H1 (cell line): ENCODE measurements at regions not wholly inside any gene's neighbourhood (a gene's known extent, or its start where the extent isn't known, plus 50 kb on each side); places are given as distances from the start of the nearest gene placed in this dataset.

Source experiments
- CTCF ChIA-PET: fragments of 300-600 bp; sonication (Branson Sonifier 250); formaldehyde crosslinking; loops from one replicate; lab custom pipeline; 2021; ENCODE audit not compliant: partially characterized antibody; lab: Charles Lee
- POLR2A ChIA-PET: fragments of 300-600 bp; sonication (Branson Sonifier 250); formaldehyde crosslinking; loops from one replicate; lab custom pipeline; 2021; ENCODE audit warnings: inconsistent platforms; ENCODE audit not compliant: partially characterized antibody; lab: Charles Lee
- DNase-seq, 2 experiments: peaks; one replicate each; pipeline versions ENCODE4 v3.0.0 to v3.0.0-alpha.2; 2010 to 2022; ENCODE audit warnings: low spot score in 2 of 2, low read depth in 1 of 2, mixed read lengths in 1 of 2
- FAIRE-seq: peaks from 2 replicates; lab custom pipeline; 2011; peaks lifted over from hg19 to GRCh38; lab: Jason Lieb, UNC
- H2AFZ ChIP-seq: 2 replicates; pipeline ENCODE4 v1.8.1; 2012; ENCODE audit warnings: low read length, inconsistent platforms
- H2AK5ac ChIP-seq: 2 replicates; pipeline ENCODE4 v1.6.1; 2013; ENCODE audit warnings: low read depth, low read length
- H2BK120ac ChIP-seq: replicated peaks from 2 replicates; pipeline ENCODE3; 2013; ENCODE audit warnings: low read depth, low read length, inconsistent platforms
- H2BK12ac ChIP-seq: 2 replicates; pipeline ENCODE4 v1.6.1; 2013; ENCODE audit warnings: low read depth, low read length
- H2BK15ac ChIP-seq: 2 replicates; pipeline ENCODE4 v1.6.1; 2013; ENCODE audit warnings: low read length
- H2BK20ac ChIP-seq: 2 replicates; pipeline ENCODE4 v1.6.1; 2013; ENCODE audit warnings: low read length
- H2BK5ac ChIP-seq: 2 replicates; pipeline ENCODE4 v1.6.1; 2013; ENCODE audit warnings: low read depth, low read length
- H3K14ac ChIP-seq: 2 replicates; pipeline ENCODE4 v1.6.1; 2013; ENCODE audit warnings: inconsistent platforms; ENCODE audit not compliant: insufficient read length
- H3K18ac ChIP-seq: 2 replicates; pipeline ENCODE4 v1.6.1; 2013; ENCODE audit warnings: low read length; ENCODE audit errors: extremely low read depth
- H3K23ac ChIP-seq: 2 replicates; pipeline ENCODE4 v1.6.1; 2013; ENCODE audit warnings: inconsistent platforms; ENCODE audit not compliant: insufficient read length
- H3K23me2 ChIP-seq: 2 replicates; pipeline ENCODE4 v1.6.1; 2013; ENCODE audit warnings: low read depth, low read length
- H3K27ac ChIP-seq: 2 replicates; pipeline ENCODE4 v1.6.1; 2011; ENCODE audit warnings: low read depth, low read length, inconsistent platforms
- H3K27me3 ChIP-seq, 4 experiments: replicated peaks in 1 of 4; 1 replicate in 1 of 4; 2 replicates in 3 of 4; pipeline versions ENCODE4 v1.6.1 to v1.8.1; 2011 to 2013; ENCODE audit warnings: low read length in 3 of 4, mild to moderate bottlenecking in 3 of 4, inconsistent platforms in 2 of 4, mixed read lengths in 2 of 4, moderate library complexity in 1 of 4; ENCODE audit not compliant: control insufficient read depth in 3 of 4, insufficient read depth in 3 of 4; ENCODE audit errors: extremely low read depth in 1 of 4
- H3K36me3 ChIP-seq, 4 experiments: 2 replicates each; pipeline versions ENCODE4 v1.6.1 to v1.8.1; 2011 to 2013; ENCODE audit warnings: mild to moderate bottlenecking in 4 of 4, low read length in 3 of 4, moderate library complexity in 2 of 4, control low read depth in 1 of 4, inconsistent platforms in 1 of 4; ENCODE audit not compliant: insufficient read depth in 4 of 4, control insufficient read depth in 2 of 4
- H3K4ac ChIP-seq: replicated peaks from 2 replicates; pipeline ENCODE3; 2013; ENCODE audit warnings: low read length, low read depth, mixed read lengths, inconsistent platforms; ENCODE audit not compliant: insufficient read length
- H3K4me1 ChIP-seq, 4 experiments: replicated peaks in 1 of 4; 1 replicate in 1 of 4; 2 replicates in 3 of 4; pipeline versions ENCODE4 v1.6.1 to v1.8.1; 2011 to 2013; ENCODE audit warnings: low read length in 3 of 4, inconsistent platforms in 2 of 4, mixed read lengths in 1 of 4; ENCODE audit not compliant: insufficient read depth in 4 of 4, control insufficient read depth in 3 of 4
- H3K4me2 ChIP-seq, 2 experiments: 2 replicates each; pipeline versions ENCODE4 v1.6.1 to v1.8.1; 2011 to 2013; ENCODE audit warnings: low read depth in 2 of 2, low read length in 2 of 2, control low read depth in 1 of 2, inconsistent platforms in 1 of 2, mild to moderate bottlenecking in 1 of 2; ENCODE audit not compliant: insufficient read depth in 1 of 2
- H3K4me3 ChIP-seq, 4 experiments: fragments of 200-600, 300-600 bp in 1 of 4; sonication (generic), shearing (Covaris generic), sonication (Bioruptor Twin) in 1 of 4; 2 replicates each; pipeline versions ENCODE4 v1.5.1 to v1.8.1; 2011 to 2016; ENCODE audit warnings: low read length in 4 of 4, low read depth in 3 of 4, control low read depth in 2 of 4, inconsistent platforms in 2 of 4, mild to moderate bottlenecking in 2 of 4, mixed read lengths in 1 of 4, moderate library complexity in 1 of 4; ENCODE audit not compliant: insufficient read depth in 2 of 4; ENCODE audit errors: extremely low read depth in 1 of 4
- H3K56ac ChIP-seq: replicated peaks from 2 replicates; pipeline ENCODE3; 2013; ENCODE audit warnings: low read depth, mild to moderate bottlenecking, mixed read lengths, low read length, inconsistent platforms; ENCODE audit not compliant: insufficient read length
- H3K79me1 ChIP-seq: 2 replicates; pipeline ENCODE4 v1.6.1; 2013; ENCODE audit warnings: low read depth, low read length, control low read depth
- H3K79me2 ChIP-seq, 2 experiments: 2 replicates each; pipeline versions ENCODE4 v1.6.1 to v1.8.1; 2012 to 2013; ENCODE audit warnings: low read length in 2 of 2, mild to moderate bottlenecking in 2 of 2, inconsistent platforms in 1 of 2; ENCODE audit not compliant: insufficient read depth in 2 of 2, control insufficient read depth in 1 of 2
- H3K9ac ChIP-seq, 4 experiments: replicated peaks in 1 of 4; 1 replicate in 1 of 4; 2 replicates in 3 of 4; pipeline versions ENCODE4 v1.6.1 to v1.8.1; 2011 to 2013; ENCODE audit warnings: low read depth in 3 of 4, low read length in 3 of 4, control low read depth in 2 of 4, mild to moderate bottlenecking in 2 of 4, moderate library complexity in 2 of 4, inconsistent platforms in 1 of 4; ENCODE audit errors: extremely low read depth in 1 of 4
- H3K9me3 ChIP-seq, 2 experiments: 2 replicates each; pipeline versions ENCODE4 v1.6.1 to v1.8.1; 2012 to 2013; ENCODE audit warnings: mild to moderate bottlenecking in 2 of 2, moderate library complexity in 2 of 2, control low read depth in 1 of 2, inconsistent platforms in 1 of 2, low read depth in 1 of 2, low read length in 1 of 2, mixed read lengths in 1 of 2; ENCODE audit not compliant: insufficient read depth in 2 of 2
- H4K20me1 ChIP-seq, 2 experiments: replicated peaks in 1 of 2; 2 replicates each; pipeline versions ENCODE3 to v1.8.1; 2011 to 2013; ENCODE audit warnings: inconsistent platforms in 2 of 2, low read length in 2 of 2, mild to moderate bottlenecking in 1 of 2; ENCODE audit not compliant: insufficient read depth in 2 of 2, control insufficient read depth in 1 of 2
- H4K5ac ChIP-seq: 2 replicates; pipeline ENCODE4 v1.6.1; 2013; ENCODE audit warnings: low read length, low read depth, mixed read lengths, inconsistent platforms; ENCODE audit not compliant: insufficient read length
- H4K8ac ChIP-seq: 2 replicates; pipeline ENCODE4 v1.8.0; 2013; ENCODE audit warnings: mild to moderate bottlenecking, moderate library complexity, low read length, inconsistent platforms; ENCODE audit not compliant: insufficient read depth; ENCODE audit errors: extremely low read depth
- H4K91ac ChIP-seq: replicated peaks from 2 replicates; pipeline ENCODE3; 2013; ENCODE audit warnings: low read length, mixed read lengths, inconsistent platforms; ENCODE audit not compliant: insufficient read length
- CHD7 ChIP-seq: fragments of 300-600 bp; sonication (generic); IDR thresholded peaks from 2 replicates; pipeline ENCODE4 v1.7.1; 2012; ENCODE audit warnings: low read length, moderate library complexity, mild to moderate bottlenecking, inconsistent platforms; ENCODE audit not compliant: insufficient replicate concordance
- WGBS, 2 experiments: shearing (Covaris generic) in 1 of 2; methylation state at CpG; one replicate each; pipeline versions ENCODE4 v1.1.6 to v1.1.7; 2013 to 2015; ENCODE audit warnings: low lambda C conversion rate in 2 of 2, mixed read lengths in 2 of 2, inconsistent platforms in 1 of 2, low coverage in 1 of 2, missing lambda C conversion rate in 1 of 2; ENCODE audit not compliant: insufficient replicate concordance in 2 of 2, insufficient coverage in 1 of 2, insufficient read length in 1 of 2; ENCODE audit errors: extremely low coverage in 1 of 2, missing lambda C conversion rate in 1 of 2; 5-methylcytosine and 5-hydroxymethylcytosine counted together

- no peaks in the 10 kb centered on the region for H3K4me1 ChIP-seq
- H2BK20ac ChIP-seq: no peak overlapping the region
- H3K23ac ChIP-seq: no peak overlapping the region
- no peak overlapping the region for H3K18ac ChIP-seq
- H3K9ac ChIP-seq: no peak overlapping the region
- no peak overlapping the region for H2AFZ ChIP-seq
- no peaks in the 10 kb centered on the region for H4K20me1 ChIP-seq
- no peaks in the 10 kb centered on the region for H3K9me3 ChIP-seq
- H3K36me3 ChIP-seq: no peaks in the 10 kb centered on the region
- H2BK12ac ChIP-seq: no peak overlapping the region
- no peak for DNase-seq
- H4K5ac ChIP-seq: no peak overlapping the region
- no peak overlapping the region for H2BK5ac ChIP-seq
- H3K4me3 ChIP-seq: no peak overlapping the region
- no peak overlapping the region for H3K27ac ChIP-seq
- no peak overlapping the region for H2BK120ac ChIP-seq
- no peak overlapping the region for H3K4me2 ChIP-seq
- CTCF ChIA-PET: interaction anchor here (0.7 kb wide), 1 partner anchor 753 kb away, joined by 3 read pairs; no protein-coding TSS in a partner anchor
- FAIRE-seq: no peak
- no peaks in the 10 kb centered on the region for H3K79me2 ChIP-seq
- H2AK5ac ChIP-seq: no peak overlapping the region
- no peak overlapping the region for H4K91ac ChIP-seq
- no peaks in the 10 kb centered on the region for H3K23me2 ChIP-seq
- WGBS, 2 experiments: 88% methylated on average over 3 of the region's 3 CpGs; no CpG with 5 or more reads in 1 of the 2 experiments
- no peak overlapping the region for H4K8ac ChIP-seq
- POLR2A ChIA-PET: interaction anchor here (0.6 kb wide), 1 partner anchor 31 kb away, joined by 3 read pairs; no protein-coding TSS in a partner anchor
- H2BK15ac ChIP-seq: no peak overlapping the region
- H3K79me1 ChIP-seq: no peaks in the 10 kb centered on the region
- H3K27me3 ChIP-seq: no peaks in the 10 kb centered on the region
- no peak overlapping the region for H3K4ac ChIP-seq
- no peak overlapping the region for H3K14ac ChIP-seq
- H3K56ac ChIP-seq: no peak overlapping the region
- no peak for TF ChIP-seq CHD7
These were observed 443.2 kb upstream of the FGF16 start for GRCh38 chrX:77003956-77004355.
